ENCODE measurements at regions not wholly inside any gene's neighbourhood (a gene's known extent, or its start where the extent isn't known, plus 50 kb on each side); places are given as distances from the start of the nearest gene placed in this dataset.

- TF ChIP-seq CTCF (IDR thresholded peaks at IDR 0.05 in 8 of 11, conservative IDR thresholded peaks at IDR 0.05 in 3 of 11) = no peak
- TF ChIP-seq POLR2A (IDR thresholded peaks at IDR 0.05) = no peak
- TF ChIP-seq POLR2AphosphoS5 (IDR thresholded peaks at IDR 0.05) = no peak
Measured at GRCh38 chr4:157999723-158000122, 173.1 kb downstream of the GASK1B start.

Data from spleen (tissue), 7 donors.